Motor neuron (in vitro differentiated cells): ENCODE measurements at regions not wholly inside any gene's neighbourhood (a gene's known extent, or its start where the extent isn't known, plus 50 kb on each side); places are given as distances from the start of the nearest gene placed in this dataset.

ENCODE experiments used
- ATAC-seq, 8 experiments: fragments of 200-7000 bp; cut with Tn5 transposase; replicated peaks in 6 of 8; 2 replicates each; pipeline ENCODE4 v1.8.0; 2021; ENCODE audit warnings: mild to moderate bottlenecking in 8 of 8, moderate library complexity in 8 of 8
- H3K27ac ChIP-seq, 2 donors: fragments of 250-450 bp; sonication (Bioruptor Pico); 2 replicates each; pipeline ENCODE4 v1.9.0; 2021; ENCODE audit warnings: antibody characterized with exemption in 2 of 2, mild to moderate bottlenecking in 2 of 2, moderate library complexity in 1 of 2
- H3K4me1 ChIP-seq, 2 donors: fragments of 250-450 bp; sonication (Bioruptor Pico); replicated peaks in 1 of 2; 2 replicates each; pipeline ENCODE4 v1.6.1; 2021; ENCODE audit warnings: antibody characterized with exemption in 2 of 2, mild to moderate bottlenecking in 2 of 2, moderate library complexity in 1 of 2
- H3K4me3 ChIP-seq, 5 donors: fragments of 250-450 bp; sonication (Bioruptor Pico); 2 replicates each; pipeline ENCODE4 v1.9.0; 2021; ENCODE audit warnings: antibody characterized with exemption in 5 of 5, mild to moderate bottlenecking in 5 of 5, moderate library complexity in 4 of 5
- WGBS, 10 experiments: fragments of 450-650 bp; shearing (Covaris generic); methylation state at CpG; one replicate each; pipeline ENCODE4 v1.0.0; 2022; 5-methylcytosine and 5-hydroxymethylcytosine counted together
- in situ Hi-C, 9 experiments: fragments of 400-800 bp; cut with MboI; loops; one replicate each; pipeline ENCODE4 v1.15.0; 2021; ENCODE audit warnings: low sequenced_read_pairs in 9 of 9, low pct_unique_long_range_greater_than_20kb in 2 of 9; ENCODE audit not compliant: unreplicated experiment in 9 of 9

DNA sequence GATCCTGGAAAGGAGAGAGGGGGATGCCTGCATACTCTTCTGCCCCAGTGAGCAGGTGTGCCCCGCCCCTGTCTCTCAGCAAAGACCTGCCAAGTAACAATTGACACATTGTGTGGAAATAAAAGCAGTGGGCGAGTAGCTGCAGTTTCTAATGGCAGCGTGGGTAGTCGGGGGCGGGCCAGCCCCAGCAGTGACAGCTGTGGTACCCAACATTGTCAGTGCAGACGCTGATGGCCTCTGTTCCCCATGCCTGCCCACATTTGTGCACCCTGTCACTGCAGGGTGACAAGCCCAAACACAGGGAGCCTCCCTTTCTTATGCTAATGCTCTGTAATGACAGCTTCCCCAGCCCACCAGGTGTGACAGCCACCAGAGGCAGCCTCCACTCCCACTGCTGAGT, 491.7 kb downstream of the DHX35 start:
- H3K27ac ChIP-seq = no peak overlapping the region
- peak in 5 of 8 experiments; percentile 38 to 97 (median 75) for ATAC-seq
- H3K4me1 ChIP-seq = peaks cover 5 to 12% of the 10 kb centered on the region in 2 donors
- 17 to 68% (median 38%) methylated on average over 1 to 6 of the region's 6 CpGs; no CpG with 5 or more reads in 4 of the 10 experiments for WGBS, 10 experiments
- H3K4me3 ChIP-seq = no peak overlapping the region
- in situ Hi-C loops = no loop called here

DNA sequence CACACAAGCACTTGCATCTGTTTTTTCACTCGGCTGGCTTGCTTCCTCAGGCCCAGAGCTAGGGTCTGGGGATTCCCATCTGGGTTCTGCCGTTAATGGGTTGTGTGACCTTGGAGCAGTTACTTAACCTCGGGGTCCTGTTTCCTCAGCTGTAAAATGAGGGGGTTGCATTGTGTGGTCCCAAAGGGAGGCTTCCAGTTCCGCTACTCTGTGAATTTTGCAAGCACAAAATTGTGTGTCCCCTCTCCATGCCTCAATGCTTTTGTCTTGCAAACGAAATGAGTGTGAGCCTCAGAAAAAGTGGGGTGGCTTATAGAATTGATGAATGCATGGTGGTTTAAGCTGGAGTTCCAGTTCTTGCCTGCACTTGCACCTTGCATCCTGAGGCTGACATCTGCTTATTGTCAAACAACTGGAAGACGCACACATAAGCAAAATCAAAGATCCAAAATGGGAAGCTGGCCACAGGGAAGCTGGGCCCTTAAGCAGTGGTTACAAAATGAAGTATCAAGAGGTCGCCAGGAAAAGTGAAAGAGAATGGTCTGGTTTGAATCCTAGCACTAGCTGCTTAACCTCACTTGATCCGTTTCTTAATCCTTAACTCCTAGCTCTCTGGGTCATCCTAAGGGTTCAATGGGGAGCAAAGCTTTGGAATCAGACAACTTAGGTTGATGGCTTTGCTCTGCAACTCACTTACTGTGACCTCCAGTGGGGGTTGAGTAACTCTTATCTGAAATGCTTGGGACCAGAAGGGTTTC, 490.6 kb downstream of the DHX35 start:
- in situ Hi-C loops = no loop called here
- H3K4me1 ChIP-seq = peaks cover 5 to 12% of the 10 kb centered on the region in 2 donors
- no peak overlapping the region for H3K27ac ChIP-seq
- no peak overlapping the region for H3K4me3 ChIP-seq
- 0 to 100% (median 72%) methylated on average over 1 to 7 of the region's 8 CpGs for WGBS, 10 experiments
- ATAC-seq = no peak

DNA sequence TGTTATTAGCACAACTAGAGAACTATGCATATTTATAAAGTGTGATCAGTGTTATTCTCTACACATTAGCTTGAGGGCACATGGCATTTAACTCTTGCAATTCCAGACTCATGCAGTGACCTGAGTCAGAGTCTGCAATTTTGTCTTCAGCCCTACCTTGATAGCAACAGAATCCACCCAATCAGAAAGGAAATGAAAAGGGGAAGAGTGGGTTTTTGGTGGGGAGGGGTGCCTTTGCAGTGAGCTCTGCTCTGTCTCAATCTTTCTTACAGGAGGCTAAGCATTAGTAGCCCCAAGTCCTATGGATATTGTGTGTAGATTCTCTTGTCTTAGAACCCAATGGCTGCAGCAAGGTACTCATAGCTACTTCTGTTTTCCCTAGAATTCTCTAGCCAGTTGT, 489.2 kb downstream of the DHX35 start:
- Histone ChIP-seq H3K4me3 (no peak overlapping the region), H3K4me1 (peaks cover 5 to 12% of the 10 kb centered on the region in 2 donors), H3K27ac (no peak overlapping the region)
- no peak for ATAC-seq
- in situ Hi-C loops = no loop called here

- Histone ChIP-seq H3K4me3 (no peak overlapping the region), H3K4me1 (no peaks in the 10 kb centered on the region), H3K27ac (no peak overlapping the region)
- in situ Hi-C loops = loop anchor here in 1 of 9 experiments (25.0 kb wide), 1 partner anchor 334 kb away; no protein-coding TSS in a partner anchor
- ATAC-seq = no peak
- 0 to 100% (median 67%) methylated on average over 1 to 2 of the region's 2 CpGs; no CpG with 5 or more reads in 1 of the 10 experiments for WGBS, 10 experiments
Measured at GRCh38 chr20:39446397-39446796, 484.3 kb downstream of the DHX35 start.

- Histone ChIP-seq H3K4me1 (no peaks in the 10 kb centered on the region), H3K27ac (no peak overlapping the region), H3K4me3 (no peak overlapping the region)
- no peak for ATAC-seq
- WGBS, 10 experiments = 0 to 100% (median 82%) methylated on average over 1 of the region's 1 CpG; no CpG with 5 or more reads in 1 of the 10 experiments
- in situ Hi-C loops = loop anchor here in 1 of 9 experiments (25.0 kb wide), 1 partner anchor 333 kb away; no protein-coding TSS in a partner anchor
Measured at GRCh38 chr20:39445095-39445494, 483.0 kb downstream of the DHX35 start.

DNA sequence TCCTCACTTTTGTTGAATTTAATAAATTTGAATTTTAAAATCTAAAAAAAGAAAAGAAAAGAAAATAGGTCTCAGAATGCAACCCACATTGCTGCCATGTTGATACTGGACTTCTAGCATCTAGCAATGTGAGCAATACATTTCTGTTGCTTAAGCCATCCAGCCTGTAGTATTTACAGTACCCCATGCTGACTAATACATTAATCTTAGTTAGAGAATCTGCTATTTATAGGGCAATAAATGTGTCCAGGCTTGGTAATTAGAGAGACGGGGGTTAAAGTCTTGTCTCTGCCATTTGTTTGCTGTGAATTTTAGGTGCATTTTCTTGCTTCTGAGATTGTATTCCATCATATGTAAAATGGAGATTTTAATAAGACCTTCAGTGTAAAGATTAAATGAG, 471.3 kb downstream of the DHX35 start:
- Histone ChIP-seq H3K4me1 (peaks cover 11% of the 10 kb centered on the region in 2 donors), H3K27ac (no peak overlapping the region), H3K4me3 (no peak overlapping the region)
- in situ Hi-C loops = loop anchor here in 1 of 9 experiments (25.0 kb wide), 1 partner anchor 321 kb away; no protein-coding TSS in a partner anchor
- WGBS, 10 experiments = 13 to 90% (median 83%) methylated on average over 1 of the region's 1 CpG; no CpG with 5 or more reads in 5 of the 10 experiments
- ATAC-seq = no peak

- H3K27ac ChIP-seq = no peak overlapping the region
- ATAC-seq = no peak
- H3K4me3 ChIP-seq = no peak overlapping the region
- WGBS, 10 experiments = 35 to 100% (median 81%) methylated on average over 1 to 4 of the region's 4 CpGs; no CpG with 5 or more reads in 1 of the 10 experiments
- H3K4me1 ChIP-seq = peaks cover 11% of the 10 kb centered on the region in 2 donors
- in situ Hi-C loops = loop anchor here in 1 of 9 experiments (25.0 kb wide), 1 partner anchor 319 kb away; no protein-coding TSS in a partner anchor
Measured at GRCh38 chr20:39431091-39431880, 469.1 kb downstream of the DHX35 start.

GRCh38 chr20:39429726-39430125, 467.6 kb downstream of the DHX35 start:
- in situ Hi-C loops = loop anchor here in 1 of 9 experiments (25.0 kb wide), 1 partner anchor 317 kb away; no protein-coding TSS in a partner anchor
- peaks cover 11% of the 10 kb centered on the region in 2 donors for H3K4me1 ChIP-seq
- no peak overlapping the region for H3K4me3 ChIP-seq
- WGBS, 10 experiments = 67 to 86% (median 75%) methylated on average over 1 of the region's 1 CpG; no CpG with 5 or more reads in 7 of the 10 experiments
- H3K27ac ChIP-seq = no peak overlapping the region
- ATAC-seq = peak in 5 of 8 experiments; percentile 22 to 74 (median 62)

GRCh38 chr20:39424962-39425678, 463.0 kb downstream of the DHX35 start:
- 32 to 90% (median 66%) methylated on average over 1 to 5 of the region's 5 CpGs for whole genome bisulfite sequencing, 10 experiments
- in situ Hi-C loops = loop anchor here in 1 of 9 experiments (25.0 kb wide), 1 partner anchor 313 kb away; no protein-coding TSS in a partner anchor
- ATAC-seq = peak in 3 of 8 experiments; percentile 31 to 80 (median 79)

GRCh38 chr20:39421571-39422105, 459.5 kb downstream of the DHX35 start:
- WGBS, 10 experiments = 33 to 100% (median 67%) methylated on average over 2 to 5 of the region's 5 CpGs; no CpG with 5 or more reads in 2 of the 10 experiments
- H3K4me1 ChIP-seq = peaks cover 0 to 12% of the 10 kb centered on the region in 2 donors
- H3K27ac ChIP-seq = no peak overlapping the region
- no peak overlapping the region for H3K4me3 ChIP-seq
- in situ Hi-C loops = no loop called here
- ATAC-seq = no peak

More at GRCh38 chr20:39424962-39425678, 463.0 kb downstream of the DHX35 start:
- Histone ChIP-seq H3K27ac (no peak overlapping the region), H3K4me1 (peaks cover 8% of the 10 kb centered on the region in 2 donors), H3K4me3 (no peak overlapping the region)

- in situ Hi-C loops = no loop called here
- no peak for ATAC-seq
- Histone ChIP-seq H3K4me1 (peaks cover 0 to 2% of the 10 kb centered on the region in 2 donors), H3K4me3 (no peak overlapping the region), H3K27ac (no peak overlapping the region)
Measured at GRCh38 chr20:39412091-39412490, 449.9 kb downstream of the DHX35 start.

DNA sequence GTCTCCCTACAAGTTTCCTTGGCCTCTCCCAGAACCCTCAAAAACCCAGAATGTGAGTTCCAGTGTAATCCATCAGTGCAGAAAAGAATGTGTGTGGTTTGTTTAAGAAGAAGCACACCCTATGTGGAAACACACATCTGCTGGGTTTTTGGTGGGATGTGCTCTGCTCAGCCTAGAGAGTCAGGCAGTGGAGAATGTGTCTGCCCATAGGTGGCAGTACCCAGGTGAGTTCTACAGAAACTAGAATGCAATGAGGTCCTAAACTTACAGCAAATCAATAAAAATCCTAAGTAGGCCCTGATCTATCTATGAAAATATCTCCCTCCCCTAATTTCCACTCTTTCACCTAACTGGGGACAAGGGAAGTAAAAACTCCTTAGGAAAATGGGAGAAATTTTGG, 437.3 kb downstream of the DHX35 start:
- no peak for ATAC-seq
- Histone ChIP-seq H3K27ac (no peak overlapping the region), H3K4me1 (no peaks in the 10 kb centered on the region), H3K4me3 (no peak overlapping the region)
- in situ Hi-C loops = no loop called here
